ENCODE measurements at regions not wholly inside any gene's neighbourhood (a gene's known extent, or its start where the extent isn't known, plus 50 kb on each side); places are given as distances from the start of the nearest gene placed in this dataset.

GRCh38 chr16:59368586-59368985 lies 634.5 kb upstream of the GOT2 start:
- DNase-seq (ENCODE audit: low read depth) = no peak
- no peak for TF ChIP-seq CTCF (conservative IDR thresholded peaks at IDR 0.05; ENCODE audit: low read length)
- H3K4me3 ChIP-seq (ENCODE audit: low read length) = no peak overlapping the region

- DNase-seq (ENCODE audit: low read depth) = no peak
- TF ChIP-seq CTCF (conservative IDR thresholded peaks at IDR 0.05; ENCODE audit: low read length) = no peak
- H3K4me3 ChIP-seq (ENCODE audit: low read length) = no peak overlapping the region
Observed at GRCh38 chr16:59356709-59357108, 622.6 kb upstream of the GOT2 start.

- DNase-seq (ENCODE audit: low read depth) = no peak
- H3K4me3 ChIP-seq (ENCODE audit: low read length) = no peak overlapping the region
- no peak for TF ChIP-seq CTCF (conservative IDR thresholded peaks at IDR 0.05; ENCODE audit: low read length)
Observed at GRCh38 chr16:59356144-59356543, 622.0 kb upstream of the GOT2 start.

- no peak for DNase-seq (ENCODE audit: low read depth)
- TF ChIP-seq CTCF (conservative IDR thresholded peaks at IDR 0.05; ENCODE audit: low read length) = no peak
- H3K4me3 ChIP-seq (ENCODE audit: low read length) = no peak overlapping the region
Observed at GRCh38 chr16:59355704-59356103, 621.6 kb upstream of the GOT2 start.

- no peak overlapping the region for H3K4me3 ChIP-seq (ENCODE audit: low read length)
- TF ChIP-seq CTCF (conservative IDR thresholded peaks at IDR 0.05; ENCODE audit: low read length) = no peak
- no peak for DNase-seq (ENCODE audit: low read depth)
Observed at GRCh38 chr16:59351305-59351903, 617.3 kb upstream of the GOT2 start.

- TF ChIP-seq CTCF (conservative IDR thresholded peaks at IDR 0.05; ENCODE audit: low read length) = no peak
- H3K4me3 ChIP-seq (ENCODE audit: low read length) = no peak overlapping the region
- DNase-seq (ENCODE audit: low read depth) = no peak
Observed at GRCh38 chr16:59350670-59351069, 616.6 kb upstream of the GOT2 start.

GRCh38 chr16:59342669-59343068 lies 608.6 kb upstream of the GOT2 start:
- DNase-seq (ENCODE audit: low read depth) = no peak
- no peak overlapping the region for H3K4me3 ChIP-seq (ENCODE audit: low read length)
- TF ChIP-seq CTCF (conservative IDR thresholded peaks at IDR 0.05; ENCODE audit: low read length) = no peak

All from AG10803 (cell line).